ENCODE measurements at regions not wholly inside any gene's neighbourhood (a gene's known extent, or its start where the extent isn't known, plus 50 kb on each side); places are given as distances from the start of the nearest gene placed in this dataset.

DNA sequence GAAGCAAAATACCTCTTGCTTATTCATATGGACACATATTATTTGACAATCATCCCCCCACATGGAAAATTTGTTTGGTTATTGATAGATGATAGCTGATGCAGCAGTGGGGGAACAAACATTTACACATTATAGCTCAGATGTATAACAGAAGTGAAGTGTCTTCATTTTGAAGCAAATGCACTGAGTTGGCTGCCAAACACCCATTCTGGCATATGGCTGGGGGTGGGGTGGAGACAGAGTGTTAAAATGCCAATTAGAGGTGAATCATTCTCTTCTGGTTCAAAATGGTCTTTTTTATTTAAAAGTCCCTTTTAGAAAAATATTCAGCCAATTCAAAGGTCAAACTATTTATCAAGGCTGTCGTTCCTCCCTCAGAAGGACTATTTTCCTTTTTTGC lies 157.3 kb upstream of the TRPC6 start:
- no peaks in the 10 kb centered on the region for H3K27me3 ChIP-seq (ENCODE audit: insufficient read depth)
- H3K27ac ChIP-seq (ENCODE audit: low read depth), result no peak overlapping the region
- DNase-seq (ENCODE audit: low spot score), result no peak
- H3K27me3 Mint-ChIP-seq (ENCODE audit: insufficient read depth, low read depth, poor library complexity), result no peaks in the 10 kb centered on the region
- no peaks in the 10 kb centered on the region for H3K9me3 Mint-ChIP-seq
- H3K4me3 Mint-ChIP-seq, result no peak overlapping the region
- no peaks in the 10 kb centered on the region for H3K36me3 ChIP-seq (ENCODE audit: insufficient read depth)
- H2AFZ ChIP-seq, result peak overlapping the region; percentile 9; the same call in 1 of the 2 replicates
- H3K4me2 ChIP-seq, result no peak overlapping the region
- TF ChIP-seq, protein P1, sequence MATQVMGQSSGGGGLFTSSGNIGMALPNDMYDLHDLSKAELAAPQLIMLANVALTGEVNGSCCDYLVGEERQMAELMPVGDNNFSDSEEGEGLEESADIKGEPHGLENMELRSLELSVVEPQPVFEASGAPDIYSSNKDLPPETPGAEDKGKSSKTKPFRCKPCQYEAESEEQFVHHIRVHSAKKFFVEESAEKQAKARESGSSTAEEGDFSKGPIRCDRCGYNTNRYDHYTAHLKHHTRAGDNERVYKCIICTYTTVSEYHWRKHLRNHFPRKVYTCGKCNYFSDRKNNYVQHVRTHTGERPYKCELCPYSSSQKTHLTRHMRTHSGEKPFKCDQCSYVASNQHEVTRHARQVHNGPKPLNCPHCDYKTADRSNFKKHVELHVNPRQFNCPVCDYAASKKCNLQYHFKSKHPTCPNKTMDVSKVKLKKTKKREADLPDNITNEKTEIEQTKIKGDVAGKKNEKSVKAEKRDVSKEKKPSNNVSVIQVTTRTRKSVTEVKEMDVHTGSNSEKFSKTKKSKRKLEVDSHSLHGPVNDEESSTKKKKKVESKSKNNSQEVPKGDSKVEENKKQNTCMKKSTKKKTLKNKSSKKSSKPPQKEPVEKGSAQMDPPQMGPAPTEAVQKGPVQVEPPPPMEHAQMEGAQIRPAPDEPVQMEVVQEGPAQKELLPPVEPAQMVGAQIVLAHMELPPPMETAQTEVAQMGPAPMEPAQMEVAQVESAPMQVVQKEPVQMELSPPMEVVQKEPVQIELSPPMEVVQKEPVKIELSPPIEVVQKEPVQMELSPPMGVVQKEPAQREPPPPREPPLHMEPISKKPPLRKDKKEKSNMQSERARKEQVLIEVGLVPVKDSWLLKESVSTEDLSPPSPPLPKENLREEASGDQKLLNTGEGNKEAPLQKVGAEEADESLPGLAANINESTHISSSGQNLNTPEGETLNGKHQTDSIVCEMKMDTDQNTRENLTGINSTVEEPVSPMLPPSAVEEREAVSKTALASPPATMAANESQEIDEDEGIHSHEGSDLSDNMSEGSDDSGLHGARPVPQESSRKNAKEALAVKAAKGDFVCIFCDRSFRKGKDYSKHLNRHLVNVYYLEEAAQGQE (IDR thresholded peaks at IDR 0.05; ENCODE audit: unreplicated experiment), result no peak
- TF ChIP-seq ZNF114 (CRISPR knock-in tag; IDR thresholded peaks at IDR 0.05) (no peak), CREB1 (CRISPR knock-in tag; IDR thresholded peaks at IDR 0.05; ENCODE audit: low read depth) (no peak), NANOG (IDR thresholded peaks at IDR 0.05; ENCODE audit: borderline replicate concordance) (no peak), ZNF331 (CRISPR knock-in tag; IDR thresholded peaks at IDR 0.05; ENCODE audit: low read depth) (no peak), POLR2AphosphoS5 (IDR thresholded peaks at IDR 0.05; ENCODE audit: low read depth) (no peak), JUNB (IDR thresholded peaks at IDR 0.05; ENCODE audit: unreplicated experiment) (no peak), EZH2 (IDR thresholded peaks at IDR 0.05; ENCODE audit: low read depth, unreplicated experiment) (no peak), STAT1 (IDR thresholded peaks at IDR 0.05; ENCODE audit: unreplicated experiment) (no peak), EZH2phosphoT487 (IDR thresholded peaks at IDR 0.05; ENCODE audit: unreplicated experiment) (no peak)
- TF ChIP-seq, protein P2, sequence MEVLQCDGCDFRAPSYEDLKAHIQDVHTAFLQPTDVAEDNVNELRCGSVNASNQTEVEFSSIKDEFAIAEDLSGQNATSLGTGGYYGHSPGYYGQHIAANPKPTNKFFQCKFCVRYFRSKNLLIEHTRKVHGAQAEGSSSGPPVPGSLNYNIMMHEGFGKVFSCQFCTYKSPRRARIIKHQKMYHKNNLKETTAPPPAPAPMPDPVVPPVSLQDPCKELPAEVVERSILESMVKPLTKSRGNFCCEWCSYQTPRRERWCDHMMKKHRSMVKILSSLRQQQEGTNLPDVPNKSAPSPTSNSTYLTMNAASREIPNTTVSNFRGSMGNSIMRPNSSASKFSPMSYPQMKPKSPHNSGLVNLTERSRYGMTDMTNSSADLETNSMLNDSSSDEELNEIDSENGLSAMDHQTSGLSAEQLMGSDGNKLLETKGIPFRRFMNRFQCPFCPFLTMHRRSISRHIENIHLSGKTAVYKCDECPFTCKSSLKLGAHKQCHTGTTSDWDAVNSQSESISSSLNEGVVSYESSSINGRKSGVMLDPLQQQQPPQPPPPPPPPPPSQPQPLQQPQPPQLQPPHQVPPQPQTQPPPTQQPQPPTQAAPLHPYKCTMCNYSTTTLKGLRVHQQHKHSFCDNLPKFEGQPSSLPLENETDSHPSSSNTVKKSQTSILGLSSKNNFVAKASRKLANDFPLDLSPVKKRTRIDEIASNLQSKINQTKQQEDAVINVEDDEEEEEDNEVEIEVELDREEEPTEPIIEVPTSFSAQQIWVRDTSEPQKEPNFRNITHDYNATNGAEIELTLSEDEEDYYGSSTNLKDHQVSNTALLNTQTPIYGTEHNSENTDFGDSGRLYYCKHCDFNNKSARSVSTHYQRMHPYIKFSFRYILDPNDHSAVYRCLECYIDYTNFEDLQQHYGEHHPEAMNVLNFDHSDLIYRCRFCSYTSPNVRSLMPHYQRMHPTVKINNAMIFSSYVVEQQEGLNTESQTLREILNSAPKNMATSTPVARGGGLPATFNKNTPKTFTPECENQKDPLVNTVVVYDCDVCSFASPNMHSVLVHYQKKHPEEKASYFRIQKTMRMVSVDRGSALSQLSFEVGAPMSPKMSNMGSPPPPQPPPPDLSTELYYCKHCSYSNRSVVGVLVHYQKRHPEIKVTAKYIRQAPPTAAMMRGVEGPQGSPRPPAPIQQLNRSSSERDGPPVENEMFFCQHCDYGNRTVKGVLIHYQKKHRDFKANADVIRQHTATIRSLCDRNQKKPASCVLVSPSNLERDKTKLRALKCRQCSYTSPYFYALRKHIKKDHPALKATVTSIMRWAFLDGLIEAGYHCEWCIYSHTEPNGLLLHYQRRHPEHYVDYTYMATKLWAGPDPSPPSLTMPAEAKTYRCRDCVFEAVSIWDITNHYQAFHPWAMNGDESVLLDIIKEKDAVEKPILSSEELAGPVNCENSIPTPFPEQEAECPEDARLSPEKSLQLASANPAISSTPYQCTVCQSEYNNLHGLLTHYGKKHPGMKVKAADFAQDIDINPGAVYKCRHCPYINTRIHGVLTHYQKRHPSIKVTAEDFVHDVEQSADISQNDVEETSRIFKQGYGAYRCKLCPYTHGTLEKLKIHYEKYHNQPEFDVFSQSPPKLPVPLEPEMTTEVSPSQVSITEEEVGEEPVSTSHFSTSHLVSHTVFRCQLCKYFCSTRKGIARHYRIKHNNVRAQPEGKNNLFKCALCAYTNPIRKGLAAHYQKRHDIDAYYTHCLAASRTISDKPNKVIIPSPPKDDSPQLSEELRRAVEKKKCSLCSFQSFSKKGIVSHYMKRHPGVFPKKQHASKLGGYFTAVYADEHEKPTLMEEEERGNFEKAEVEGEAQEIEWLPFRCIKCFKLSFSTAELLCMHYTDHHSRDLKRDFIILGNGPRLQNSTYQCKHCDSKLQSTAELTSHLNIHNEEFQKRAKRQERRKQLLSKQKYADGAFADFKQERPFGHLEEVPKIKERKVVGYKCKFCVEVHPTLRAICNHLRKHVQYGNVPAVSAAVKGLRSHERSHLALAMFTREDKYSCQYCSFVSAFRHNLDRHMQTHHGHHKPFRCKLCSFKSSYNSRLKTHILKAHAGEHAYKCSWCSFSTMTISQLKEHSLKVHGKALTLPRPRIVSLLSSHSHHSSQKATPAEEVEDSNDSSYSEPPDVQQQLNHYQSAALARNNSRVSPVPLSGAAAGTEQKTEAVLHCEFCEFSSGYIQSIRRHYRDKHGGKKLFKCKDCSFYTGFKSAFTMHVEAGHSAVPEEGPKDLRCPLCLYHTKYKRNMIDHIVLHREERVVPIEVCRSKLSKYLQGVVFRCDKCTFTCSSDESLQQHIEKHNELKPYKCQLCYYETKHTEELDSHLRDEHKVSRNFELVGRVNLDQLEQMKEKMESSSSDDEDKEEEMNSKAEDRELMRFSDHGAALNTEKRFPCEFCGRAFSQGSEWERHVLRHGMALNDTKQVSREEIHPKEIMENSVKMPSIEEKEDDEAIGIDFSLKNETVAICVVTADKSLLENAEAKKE (CRISPR knock-in tag; IDR thresholded peaks at IDR 0.05), result no peak
- TF ChIP-seq, protein P3, sequence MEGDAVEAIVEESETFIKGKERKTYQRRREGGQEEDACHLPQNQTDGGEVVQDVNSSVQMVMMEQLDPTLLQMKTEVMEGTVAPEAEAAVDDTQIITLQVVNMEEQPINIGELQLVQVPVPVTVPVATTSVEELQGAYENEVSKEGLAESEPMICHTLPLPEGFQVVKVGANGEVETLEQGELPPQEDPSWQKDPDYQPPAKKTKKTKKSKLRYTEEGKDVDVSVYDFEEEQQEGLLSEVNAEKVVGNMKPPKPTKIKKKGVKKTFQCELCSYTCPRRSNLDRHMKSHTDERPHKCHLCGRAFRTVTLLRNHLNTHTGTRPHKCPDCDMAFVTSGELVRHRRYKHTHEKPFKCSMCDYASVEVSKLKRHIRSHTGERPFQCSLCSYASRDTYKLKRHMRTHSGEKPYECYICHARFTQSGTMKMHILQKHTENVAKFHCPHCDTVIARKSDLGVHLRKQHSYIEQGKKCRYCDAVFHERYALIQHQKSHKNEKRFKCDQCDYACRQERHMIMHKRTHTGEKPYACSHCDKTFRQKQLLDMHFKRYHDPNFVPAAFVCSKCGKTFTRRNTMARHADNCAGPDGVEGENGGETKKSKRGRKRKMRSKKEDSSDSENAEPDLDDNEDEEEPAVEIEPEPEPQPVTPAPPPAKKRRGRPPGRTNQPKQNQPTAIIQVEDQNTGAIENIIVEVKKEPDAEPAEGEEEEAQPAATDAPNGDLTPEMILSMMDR (conservative IDR thresholded peaks at IDR 0.05; ENCODE audit: low read depth in 2 of 2), result no peak
- TF ChIP-seq, protein P4, sequence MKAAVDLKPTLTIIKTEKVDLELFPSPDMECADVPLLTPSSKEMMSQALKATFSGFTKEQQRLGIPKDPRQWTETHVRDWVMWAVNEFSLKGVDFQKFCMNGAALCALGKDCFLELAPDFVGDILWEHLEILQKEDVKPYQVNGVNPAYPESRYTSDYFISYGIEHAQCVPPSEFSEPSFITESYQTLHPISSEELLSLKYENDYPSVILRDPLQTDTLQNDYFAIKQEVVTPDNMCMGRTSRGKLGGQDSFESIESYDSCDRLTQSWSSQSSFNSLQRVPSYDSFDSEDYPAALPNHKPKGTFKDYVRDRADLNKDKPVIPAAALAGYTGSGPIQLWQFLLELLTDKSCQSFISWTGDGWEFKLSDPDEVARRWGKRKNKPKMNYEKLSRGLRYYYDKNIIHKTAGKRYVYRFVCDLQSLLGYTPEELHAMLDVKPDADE (IDR thresholded peaks at IDR 0.05), result no peak
- H3K4me1 ChIP-seq (ENCODE audit: insufficient read depth), result peaks cover 6% of the 10 kb centered on the region; the same call in 1 of the 2 replicates
- H3K4me3 ChIP-seq, result no peak overlapping the region
- H3K79me2 ChIP-seq (replicated peaks; ENCODE audit: insufficient read depth), result no peaks in the 10 kb centered on the region
- H3K9me2 ChIP-seq (ENCODE audit: insufficient read depth), result 0 out of 2 replicates have a peak, but pooled peaks cover 4% of the 10 kb centered on the region
- H3K36me3 Mint-ChIP-seq (ENCODE audit: low read depth), result no peaks in the 10 kb centered on the region
- no peak for ATAC-seq
- no peak overlapping the region for H3K27ac Mint-ChIP-seq
- H3K4me1 Mint-ChIP-seq, result peaks cover 6% of the 10 kb centered on the region
- no peaks in the 10 kb centered on the region for H4K20me1 ChIP-seq (replicated peaks; ENCODE audit: insufficient read depth)
- no peaks in the 10 kb centered on the region for H3F3A ChIP-seq (replicated peaks; ENCODE audit: low read depth)
